Activated naive CD4-positive, alpha-beta T cell treated with anti-CD3 and anti-CD28 coated beads, Interleukin-2, amount 50 U/mL, for 24 hours (primary cell): ENCODE measurements at regions not wholly inside any gene's neighbourhood (a gene's known extent, or its start where the extent isn't known, plus 50 kb on each side); places are given as distances from the start of the nearest gene placed in this dataset.

ENCODE experiments used
- H3K27ac Mint-ChIP-seq: one replicate; pipeline ENCODE4 v1.8.0; 2021; ENCODE audit warnings: mild to moderate bottlenecking, mixed read lengths
- H3K27me3 Mint-ChIP-seq: one replicate; pipeline ENCODE4 v1.8.0; 2021; ENCODE audit warnings: mixed read lengths
- H3K36me3 Mint-ChIP-seq: one replicate; pipeline ENCODE4 v1.8.0; 2021; ENCODE audit warnings: mixed read lengths
- H3K4me1 Mint-ChIP-seq: one replicate; pipeline ENCODE4 v1.8.0; 2021; ENCODE audit warnings: mixed read lengths
- H3K4me3 Mint-ChIP-seq: one replicate; pipeline ENCODE4 v1.8.0; 2021; ENCODE audit warnings: mild to moderate bottlenecking, mixed read lengths
- H3K9me3 Mint-ChIP-seq: one replicate; pipeline ENCODE4 v1.8.0; 2021; ENCODE audit warnings: mixed read lengths

- Mint-ChIP-seq H3K4me3 (no peak overlapping the region), H3K36me3 (no peaks in the 10 kb centered on the region), H3K4me1 (no peaks in the 10 kb centered on the region), H3K27ac (no peak overlapping the region), H3K27me3 (no peaks in the 10 kb centered on the region), H3K9me3 (peaks cover 6% of the 10 kb centered on the region)
These were observed 921.3 kb upstream of the LCORL start for GRCh38 chr4:18942874-18943273.

DNA sequence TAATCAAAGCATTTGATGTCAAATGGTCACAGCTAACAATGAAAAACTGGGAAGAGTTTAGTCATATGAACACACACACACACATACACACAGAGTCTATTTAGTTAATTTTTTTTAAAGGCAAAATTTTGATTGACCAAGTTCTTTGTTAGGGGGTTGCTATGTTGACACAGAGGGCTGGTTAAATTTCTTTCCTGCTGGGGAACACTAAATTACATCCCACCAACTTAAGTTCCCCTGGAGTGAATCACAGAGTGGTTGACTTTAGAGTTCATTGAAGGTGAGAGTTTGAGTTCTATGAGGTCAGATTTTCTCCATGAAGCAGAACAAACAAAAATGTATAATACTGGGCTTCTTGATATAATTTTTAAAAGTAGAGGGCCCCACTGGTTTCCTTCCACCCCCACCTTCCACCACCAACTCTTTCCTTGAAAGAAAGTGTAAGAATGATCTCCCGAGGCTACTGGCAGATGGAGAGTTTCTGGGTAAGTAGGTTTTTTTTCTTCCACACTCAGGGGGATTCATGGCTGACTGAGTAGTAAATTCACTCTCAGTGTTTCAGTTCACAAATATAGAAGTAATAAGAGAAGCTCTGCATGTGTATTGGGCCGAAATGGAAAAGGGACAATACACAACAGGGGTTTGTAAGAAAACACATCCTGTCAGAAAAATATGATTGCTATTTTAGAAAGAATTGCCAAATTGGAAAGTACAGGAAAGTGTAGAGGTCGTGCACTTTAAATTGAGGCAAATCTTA, 917.0 kb upstream of the LCORL start:
- Mint-ChIP-seq H3K9me3 (peaks cover 16% of the 10 kb centered on the region), H3K27ac (no peak overlapping the region), H3K4me1 (no peaks in the 10 kb centered on the region), H3K36me3 (no peaks in the 10 kb centered on the region), H3K27me3 (no peaks in the 10 kb centered on the region), H3K4me3 (no peak overlapping the region)

- H3K4me1 Mint-ChIP-seq: no peaks in the 10 kb centered on the region
- no peaks in the 10 kb centered on the region for H3K27me3 Mint-ChIP-seq
- H3K4me3 Mint-ChIP-seq: no peak overlapping the region
- no peaks in the 10 kb centered on the region for H3K36me3 Mint-ChIP-seq
- peaks cover 17% of the 10 kb centered on the region for H3K9me3 Mint-ChIP-seq
- no peak overlapping the region for H3K27ac Mint-ChIP-seq
These were observed 916.2 kb upstream of the LCORL start for GRCh38 chr4:18937746-18938145.

- H3K4me3 Mint-ChIP-seq: no peak overlapping the region
- H3K27ac Mint-ChIP-seq: no peak overlapping the region
- H3K9me3 Mint-ChIP-seq: peaks cover 17% of the 10 kb centered on the region
- H3K4me1 Mint-ChIP-seq: no peaks in the 10 kb centered on the region
- no peaks in the 10 kb centered on the region for H3K27me3 Mint-ChIP-seq
- H3K36me3 Mint-ChIP-seq: no peaks in the 10 kb centered on the region
These were observed 915.5 kb upstream of the LCORL start for GRCh38 chr4:18937080-18937479.

GRCh38 chr4:18935659-18936345, 914.2 kb upstream of the LCORL start:
- H3K9me3 Mint-ChIP-seq: peaks cover 17% of the 10 kb centered on the region
- no peaks in the 10 kb centered on the region for H3K36me3 Mint-ChIP-seq
- H3K27ac Mint-ChIP-seq: no peak overlapping the region
- H3K4me3 Mint-ChIP-seq: no peak overlapping the region
- H3K27me3 Mint-ChIP-seq: no peaks in the 10 kb centered on the region
- no peaks in the 10 kb centered on the region for H3K4me1 Mint-ChIP-seq

- H3K9me3 Mint-ChIP-seq: peaks cover 11% of the 10 kb centered on the region
- no peaks in the 10 kb centered on the region for H3K36me3 Mint-ChIP-seq
- no peaks in the 10 kb centered on the region for H3K27me3 Mint-ChIP-seq
- H3K4me3 Mint-ChIP-seq: no peak overlapping the region
- H3K27ac Mint-ChIP-seq: no peak overlapping the region
- no peaks in the 10 kb centered on the region for H3K4me1 Mint-ChIP-seq
These were observed 912.6 kb upstream of the LCORL start for GRCh38 chr4:18934197-18934596.

- Mint-ChIP-seq H3K27ac (no peak overlapping the region), H3K27me3 (no peaks in the 10 kb centered on the region), H3K4me1 (no peaks in the 10 kb centered on the region)
These were observed 911.3 kb upstream of the LCORL start for GRCh38 chr4:18932730-18933339.

GRCh38 chr4:18931643-18932377, 910.3 kb upstream of the LCORL start:
- no peak overlapping the region for H3K4me3 Mint-ChIP-seq
- H3K36me3 Mint-ChIP-seq: no peaks in the 10 kb centered on the region
- H3K4me1 Mint-ChIP-seq: no peaks in the 10 kb centered on the region
- H3K27ac Mint-ChIP-seq: no peak overlapping the region
- no peaks in the 10 kb centered on the region for H3K27me3 Mint-ChIP-seq
- peaks cover 5% of the 10 kb centered on the region for H3K9me3 Mint-ChIP-seq

More at GRCh38 chr4:18932730-18933339, 911.3 kb upstream of the LCORL start:
- Mint-ChIP-seq H3K36me3 (no peaks in the 10 kb centered on the region), H3K9me3 (peaks cover 11% of the 10 kb centered on the region), H3K4me3 (no peak overlapping the region)

DNA sequence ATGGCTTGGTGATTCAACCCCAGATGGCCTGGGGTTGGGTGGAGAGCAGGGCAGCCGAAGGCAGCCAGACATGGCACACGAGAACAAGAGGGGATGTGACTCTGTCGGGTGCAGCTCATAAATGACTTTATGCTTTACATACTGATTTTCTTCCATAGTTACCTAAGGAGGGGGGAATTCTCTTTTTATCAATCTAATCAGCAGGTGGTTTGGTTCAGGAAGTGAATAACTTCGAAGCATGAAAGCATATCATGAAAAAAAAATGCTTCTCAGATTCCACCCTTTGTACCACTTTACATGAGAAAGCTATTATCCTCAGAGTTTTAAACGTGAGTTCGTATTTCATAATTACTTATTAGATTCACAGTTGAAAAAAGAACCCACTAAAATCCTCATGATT, 908.9 kb upstream of the LCORL start:
- Mint-ChIP-seq H3K9me3 (peaks cover 5% of the 10 kb centered on the region), H3K36me3 (no peaks in the 10 kb centered on the region), H3K27me3 (no peaks in the 10 kb centered on the region), H3K4me3 (no peak overlapping the region), H3K4me1 (no peaks in the 10 kb centered on the region), H3K27ac (no peak overlapping the region)

DNA sequence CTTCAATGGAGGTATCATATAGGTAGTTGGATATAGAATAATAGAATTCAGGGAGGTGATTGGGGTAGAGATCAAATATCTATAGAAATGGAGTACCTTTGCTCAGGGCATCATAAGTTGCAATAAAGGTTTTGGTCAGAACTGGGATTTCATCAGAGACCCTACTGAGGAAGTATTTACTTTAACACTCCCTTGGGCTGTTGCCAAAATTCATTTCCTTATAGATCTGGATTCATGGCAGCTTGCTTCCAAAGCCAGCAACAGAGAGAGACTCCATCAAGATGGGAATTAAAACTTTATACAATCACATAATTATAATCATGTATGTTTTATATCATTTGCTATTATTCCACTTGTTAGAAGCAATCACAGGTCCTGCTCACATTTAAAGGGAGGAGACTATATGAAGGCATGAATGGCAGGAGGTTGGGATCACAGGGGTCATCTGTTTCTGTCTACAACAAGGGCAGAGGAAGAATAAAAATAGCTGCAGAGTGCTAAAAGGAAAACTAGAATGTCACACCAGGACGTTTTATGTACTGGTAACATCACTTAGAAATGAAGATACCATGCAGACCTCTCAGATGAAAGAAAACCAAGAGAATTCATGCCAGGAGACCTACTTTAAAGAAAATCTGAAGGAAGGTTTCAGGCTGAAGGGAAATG, 902.1 kb upstream of the LCORL start:
- H3K4me1 Mint-ChIP-seq: no peaks in the 10 kb centered on the region
- no peak overlapping the region for H3K4me3 Mint-ChIP-seq
- H3K9me3 Mint-ChIP-seq: peaks cover 13% of the 10 kb centered on the region
- no peaks in the 10 kb centered on the region for H3K36me3 Mint-ChIP-seq
- no peaks in the 10 kb centered on the region for H3K27me3 Mint-ChIP-seq
- H3K27ac Mint-ChIP-seq: no peak overlapping the region

- Mint-ChIP-seq H3K4me3 (no peak overlapping the region), H3K27me3 (no peaks in the 10 kb centered on the region), H3K36me3 (no peaks in the 10 kb centered on the region), H3K4me1 (no peaks in the 10 kb centered on the region), H3K9me3 (peaks cover 17% of the 10 kb centered on the region), H3K27ac (no peak overlapping the region)
These were observed 896.1 kb upstream of the LCORL start for GRCh38 chr4:18917689-18918088.

GRCh38 chr4:18914182-18914581, 892.6 kb upstream of the LCORL start:
- no peak overlapping the region for H3K27ac Mint-ChIP-seq
- H3K4me3 Mint-ChIP-seq: no peak overlapping the region
- no peaks in the 10 kb centered on the region for H3K36me3 Mint-ChIP-seq
- H3K27me3 Mint-ChIP-seq: no peaks in the 10 kb centered on the region
- H3K4me1 Mint-ChIP-seq: no peaks in the 10 kb centered on the region
- peaks cover 26% of the 10 kb centered on the region for H3K9me3 Mint-ChIP-seq

DNA sequence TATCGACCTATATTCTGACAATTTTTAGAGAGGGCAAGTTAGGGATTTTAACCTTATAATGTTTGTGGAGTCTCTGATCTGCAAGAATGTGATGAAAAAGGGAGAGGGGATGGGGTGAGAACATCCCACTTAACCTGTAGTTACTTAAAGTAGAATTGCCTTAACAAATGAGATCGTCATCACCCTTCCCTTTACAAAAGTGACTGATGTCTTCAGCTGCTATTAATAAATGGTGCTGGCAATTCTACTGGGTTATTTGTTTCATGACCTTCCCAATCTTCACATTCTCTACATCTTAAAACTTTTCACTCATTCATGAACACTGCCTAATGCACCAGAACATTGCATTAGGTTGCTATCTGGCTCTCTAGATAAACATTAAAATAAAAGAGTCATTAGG, 873.4 kb upstream of the LCORL start:
- no peak overlapping the region for H3K4me3 Mint-ChIP-seq
- H3K27me3 Mint-ChIP-seq: no peaks in the 10 kb centered on the region
- H3K27ac Mint-ChIP-seq: no peak overlapping the region
- H3K4me1 Mint-ChIP-seq: no peaks in the 10 kb centered on the region
- peaks cover 4% of the 10 kb centered on the region for H3K9me3 Mint-ChIP-seq
- no peaks in the 10 kb centered on the region for H3K36me3 Mint-ChIP-seq

DNA sequence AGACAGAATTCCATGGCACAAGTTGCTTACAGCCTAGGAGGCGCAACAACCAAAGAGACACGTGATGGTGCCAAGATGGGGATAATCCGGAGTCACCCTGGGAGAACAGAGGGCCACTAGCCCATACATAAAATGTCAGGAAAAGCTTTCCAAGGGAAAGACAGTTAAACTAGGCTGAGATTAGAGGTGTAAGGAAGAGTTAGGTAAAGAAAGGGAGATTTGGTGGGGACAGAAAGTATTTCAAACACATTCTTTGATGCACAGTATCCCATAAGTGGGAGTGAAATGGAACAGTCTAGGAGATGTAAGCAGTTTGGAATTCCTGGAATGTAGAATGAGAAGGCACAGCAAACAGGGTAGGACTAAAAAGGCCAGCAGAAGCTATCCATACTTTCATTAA, 860.9 kb upstream of the LCORL start:
- Mint-ChIP-seq H3K27me3 (no peaks in the 10 kb centered on the region), H3K4me1 (no peaks in the 10 kb centered on the region)

GRCh38 chr4:18881556-18881955, 860.0 kb upstream of the LCORL start:
- H3K4me3 Mint-ChIP-seq: no peak overlapping the region
- no peaks in the 10 kb centered on the region for H3K36me3 Mint-ChIP-seq
- no peaks in the 10 kb centered on the region for H3K27me3 Mint-ChIP-seq
- peaks cover 11% of the 10 kb centered on the region for H3K9me3 Mint-ChIP-seq
- no peak overlapping the region for H3K27ac Mint-ChIP-seq
- H3K4me1 Mint-ChIP-seq: no peaks in the 10 kb centered on the region

More for the DNA sequence above, 860.9 kb upstream of the LCORL start:
- H3K36me3 Mint-ChIP-seq: no peaks in the 10 kb centered on the region
- peaks cover 11% of the 10 kb centered on the region for H3K9me3 Mint-ChIP-seq
- H3K27ac Mint-ChIP-seq: no peak overlapping the region
- no peak overlapping the region for H3K4me3 Mint-ChIP-seq
